ENCODE measurements at regions not wholly inside any gene's neighbourhood (a gene's known extent, or its start where the extent isn't known, plus 50 kb on each side); places are given as distances from the start of the nearest gene placed in this dataset.

GRCh38 chr11:95653680-95654079, 135.9 kb downstream of the FAM76B start:
- DNase-seq = no peak
- no peak overlapping the region for H3K4me2 ChIP-seq (replicated peaks; ENCODE audit: low read depth, low read length, poor library complexity, severe bottlenecking)
- ATAC-seq (ENCODE audit: low read depth) = no peak
- peaks cover 0 to 5% (median 0%) of the 10 kb centered on the region in 4 experiments for H3K27me3 ChIP-seq (replicated peaks in 1 of 4; ENCODE audit: control extremely low read depth in 1 of 4, control insufficient read depth in 3 of 4, insufficient read depth in 4 of 4, low read length in 3 of 4)
- H2AFZ ChIP-seq (ENCODE audit: insufficient read depth, low read depth, low read length, poor library complexity, severe bottlenecking) = no peak overlapping the region
- H4K20me1 ChIP-seq (ENCODE audit: control insufficient read depth, insufficient read depth, low read length, poor library complexity, severe bottlenecking) = no peaks in the 10 kb centered on the region
- H3K27ac ChIP-seq (ENCODE audit: low read length in 2 of 2) = no peak overlapping the region
- H3K4me3 ChIP-seq (ENCODE audit: control extremely low read depth in 1 of 5, extremely low read depth in 1 of 5, insufficient read depth in 1 of 5, low read depth in 2 of 5, low read length in 4 of 5) = no peak overlapping the region
- no peak overlapping the region for H3K9ac ChIP-seq (ENCODE audit: low read length)
- peaks cover 4% of the 10 kb centered on the region for H3K4me1 Mint-ChIP-seq
- H3K79me2 ChIP-seq (ENCODE audit: control insufficient read depth, insufficient read depth, low read length) = no peaks in the 10 kb centered on the region
- no peak for TF ChIP-seq EZH2 (IDR thresholded peaks at IDR 0.05; ENCODE audit: borderline replicate concordance, insufficient read depth, low read depth, low read length, poor library complexity, severe bottlenecking)
- TF ChIP-seq, protein P1, sequence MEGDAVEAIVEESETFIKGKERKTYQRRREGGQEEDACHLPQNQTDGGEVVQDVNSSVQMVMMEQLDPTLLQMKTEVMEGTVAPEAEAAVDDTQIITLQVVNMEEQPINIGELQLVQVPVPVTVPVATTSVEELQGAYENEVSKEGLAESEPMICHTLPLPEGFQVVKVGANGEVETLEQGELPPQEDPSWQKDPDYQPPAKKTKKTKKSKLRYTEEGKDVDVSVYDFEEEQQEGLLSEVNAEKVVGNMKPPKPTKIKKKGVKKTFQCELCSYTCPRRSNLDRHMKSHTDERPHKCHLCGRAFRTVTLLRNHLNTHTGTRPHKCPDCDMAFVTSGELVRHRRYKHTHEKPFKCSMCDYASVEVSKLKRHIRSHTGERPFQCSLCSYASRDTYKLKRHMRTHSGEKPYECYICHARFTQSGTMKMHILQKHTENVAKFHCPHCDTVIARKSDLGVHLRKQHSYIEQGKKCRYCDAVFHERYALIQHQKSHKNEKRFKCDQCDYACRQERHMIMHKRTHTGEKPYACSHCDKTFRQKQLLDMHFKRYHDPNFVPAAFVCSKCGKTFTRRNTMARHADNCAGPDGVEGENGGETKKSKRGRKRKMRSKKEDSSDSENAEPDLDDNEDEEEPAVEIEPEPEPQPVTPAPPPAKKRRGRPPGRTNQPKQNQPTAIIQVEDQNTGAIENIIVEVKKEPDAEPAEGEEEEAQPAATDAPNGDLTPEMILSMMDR (IDR thresholded peaks at IDR 0.05) = no peak
- H3K27me3 Mint-ChIP-seq = no peaks in the 10 kb centered on the region
- no peak overlapping the region for H3K4me3 Mint-ChIP-seq
- H3K27ac Mint-ChIP-seq = no peak overlapping the region
- intact Hi-C loops (cut with micrococcal nuclease) = no loop called here
- H3K36me3 ChIP-seq (replicated peaks in 1 of 2; ENCODE audit: control extremely low read depth in 1 of 2, control insufficient read depth in 1 of 2, extremely low read depth in 1 of 2, insufficient read depth in 2 of 2, low read length in 1 of 2) = no peaks in the 10 kb centered on the region
- 100% methylated on average over 1 of the region's 1 CpG for WGBS (ENCODE audit: insufficient coverage)
- H3K4me1 ChIP-seq (ENCODE audit: control insufficient read depth in 2 of 2, insufficient read depth in 2 of 2, low read length in 2 of 2) = peaks cover 0 to 3% of the 10 kb centered on the region in 2 donors
- no peaks in the 10 kb centered on the region for H3K9me3 Mint-ChIP-seq (ENCODE audit: insufficient read depth)
- CTCF ChIA-PET = no interaction called here
- no peaks in the 10 kb centered on the region for H3K9me3 ChIP-seq (ENCODE audit: control extremely low read depth in 1 of 3, control insufficient read depth in 2 of 3, insufficient read depth in 1 of 3, low read length in 2 of 3)
- POLR2A ChIA-PET = no interaction called here

- Histone ChIP-seq H3K9ac (ENCODE audit: low read length) (no peak overlapping the region), H3K9me3 (ENCODE audit: control extremely low read depth in 1 of 3, control insufficient read depth in 2 of 3, insufficient read depth in 1 of 3, low read length in 2 of 3) (no peaks in the 10 kb centered on the region), H3K27ac (ENCODE audit: low read length in 2 of 2) (no peak overlapping the region), H2AFZ (ENCODE audit: insufficient read depth, low read depth, low read length, poor library complexity, severe bottlenecking) (no peak overlapping the region), H3K27me3 (replicated peaks in 1 of 4; ENCODE audit: control extremely low read depth in 1 of 4, control insufficient read depth in 3 of 4, insufficient read depth in 4 of 4, low read length in 3 of 4) (peaks cover 0 to 5% (median 0%) of the 10 kb centered on the region in 4 experiments), H3K79me2 (ENCODE audit: control insufficient read depth, insufficient read depth, low read length) (no peaks in the 10 kb centered on the region), H3K4me2 (replicated peaks; ENCODE audit: low read depth, low read length, poor library complexity, severe bottlenecking) (no peak overlapping the region), H4K20me1 (ENCODE audit: control insufficient read depth, insufficient read depth, low read length, poor library complexity, severe bottlenecking) (no peaks in the 10 kb centered on the region), H3K4me3 (ENCODE audit: control extremely low read depth in 1 of 5, extremely low read depth in 1 of 5, insufficient read depth in 1 of 5, low read depth in 2 of 5, low read length in 4 of 5) (no peak overlapping the region), H3K36me3 (replicated peaks in 1 of 2; ENCODE audit: control extremely low read depth in 1 of 2, control insufficient read depth in 1 of 2, extremely low read depth in 1 of 2, insufficient read depth in 2 of 2, low read length in 1 of 2) (no peaks in the 10 kb centered on the region), H3K4me1 (ENCODE audit: control insufficient read depth in 2 of 2, insufficient read depth in 2 of 2, low read length in 2 of 2) (peaks cover 0 to 3% of the 10 kb centered on the region in 2 donors)
- ChIA-PET CTCF (no interaction called here), POLR2A (no interaction called here)
- intact Hi-C loops (cut with micrococcal nuclease) = no loop called here
- TF ChIP-seq, protein P1 (IDR thresholded peaks at IDR 0.05) = no peak
- no peak for TF ChIP-seq EZH2 (IDR thresholded peaks at IDR 0.05; ENCODE audit: borderline replicate concordance, insufficient read depth, low read depth, low read length, poor library complexity, severe bottlenecking)
- DNase-seq = no peak
- WGBS (ENCODE audit: insufficient coverage) = no CpG with 5 or more reads among the region's 5 CpGs
- Mint-ChIP-seq H3K4me3 (no peak overlapping the region), H3K27me3 (no peaks in the 10 kb centered on the region), H3K4me1 (peaks cover 4% of the 10 kb centered on the region), H3K27ac (no peak overlapping the region), H3K9me3 (ENCODE audit: insufficient read depth) (no peaks in the 10 kb centered on the region)
- no peak for ATAC-seq (ENCODE audit: low read depth)
Observed at GRCh38 chr11:95653099-95653498, 136.5 kb downstream of the FAM76B start.

Measured in B cell (primary cell).